Upper lobe of right lung (tissue), 1 donor: ENCODE measurements at regions not wholly inside any gene's neighbourhood (a gene's known extent, or its start where the extent isn't known, plus 50 kb on each side); places are given as distances from the start of the nearest gene placed in this dataset.

Source experiments
- ATAC-seq: fragments of 200-7000 bp; cut with Tn5 transposase; one replicate; pipeline ENCODE4 v1.9.1; 2020; ENCODE audit warnings: mild to moderate bottlenecking, moderate library complexity
- DNase-seq: peaks from one replicate; pipeline ENCODE4 v3.0.0-alpha.2; 2020
- H3K27ac ChIP-seq: fragments of 200-600 bp; one replicate; pipeline ENCODE4 v1.8.0; 2022
- H3K27me3 ChIP-seq: fragments of 200-600 bp; one replicate; pipeline ENCODE4 v1.8.0; 2022; ENCODE audit warnings: mild to moderate bottlenecking
- H3K36me3 ChIP-seq: fragments of 200-600 bp; one replicate; pipeline ENCODE4 v1.8.0; 2022
- H3K4me1 ChIP-seq: fragments of 200-600 bp; one replicate; pipeline ENCODE4 v1.8.0; 2022
- H3K4me3 ChIP-seq: fragments of 200-600 bp; one replicate; pipeline ENCODE4 v1.8.0; 2022; ENCODE audit warnings: mild to moderate bottlenecking
- H3K9me3 ChIP-seq: fragments of 200-600 bp; one replicate; pipeline ENCODE4 v1.8.0; 2022
- intact Hi-C: fragments of 100-400 bp; cut with DNase I; formaldehyde crosslinking; loops from one replicate; pipeline ENCODE4 v1.11.0; 2022
- TF ChIP-seq, protein P1 (sequence below): fragments of 200-600 bp; IDR thresholded peaks from one replicate; pipeline ENCODE4 v1.8.0; 2022; ENCODE audit warnings: antibody characterized with exemption
- donor health status: DM: no; HTN: yes; CAD: no; lungs with severe emphysema.

DNA sequence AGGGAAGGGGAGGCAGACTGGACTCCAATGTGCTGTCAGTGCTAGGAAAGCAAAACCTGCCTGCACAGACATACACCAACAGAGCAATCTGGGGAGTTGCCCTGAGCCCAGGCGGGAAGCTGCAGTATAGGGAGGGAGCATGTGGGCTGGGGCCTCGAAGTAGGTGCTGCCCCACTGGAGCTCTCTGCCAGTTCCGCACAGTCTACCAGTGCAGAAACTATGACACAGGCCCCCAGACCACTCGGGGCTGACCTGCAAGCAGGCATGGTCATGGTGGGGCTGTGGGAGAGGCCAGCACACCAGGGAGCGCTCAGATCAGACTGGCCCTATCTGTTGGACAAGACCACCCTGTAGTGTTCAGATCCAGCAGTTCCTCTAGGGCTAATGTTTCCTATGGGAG lies 344.1 kb upstream of the TRAM1L1 start:
- intact Hi-C loops: no loop called here
- H3K27me3 ChIP-seq: no peaks in the 10 kb centered on the region
- H3K36me3 ChIP-seq: no peaks in the 10 kb centered on the region
- H3K4me3 ChIP-seq: no peak overlapping the region
- ATAC-seq (peak; percentile 46), DNase-seq (no peak)
- no peaks in the 10 kb centered on the region for H3K9me3 ChIP-seq
- TF ChIP-seq, protein P1, sequence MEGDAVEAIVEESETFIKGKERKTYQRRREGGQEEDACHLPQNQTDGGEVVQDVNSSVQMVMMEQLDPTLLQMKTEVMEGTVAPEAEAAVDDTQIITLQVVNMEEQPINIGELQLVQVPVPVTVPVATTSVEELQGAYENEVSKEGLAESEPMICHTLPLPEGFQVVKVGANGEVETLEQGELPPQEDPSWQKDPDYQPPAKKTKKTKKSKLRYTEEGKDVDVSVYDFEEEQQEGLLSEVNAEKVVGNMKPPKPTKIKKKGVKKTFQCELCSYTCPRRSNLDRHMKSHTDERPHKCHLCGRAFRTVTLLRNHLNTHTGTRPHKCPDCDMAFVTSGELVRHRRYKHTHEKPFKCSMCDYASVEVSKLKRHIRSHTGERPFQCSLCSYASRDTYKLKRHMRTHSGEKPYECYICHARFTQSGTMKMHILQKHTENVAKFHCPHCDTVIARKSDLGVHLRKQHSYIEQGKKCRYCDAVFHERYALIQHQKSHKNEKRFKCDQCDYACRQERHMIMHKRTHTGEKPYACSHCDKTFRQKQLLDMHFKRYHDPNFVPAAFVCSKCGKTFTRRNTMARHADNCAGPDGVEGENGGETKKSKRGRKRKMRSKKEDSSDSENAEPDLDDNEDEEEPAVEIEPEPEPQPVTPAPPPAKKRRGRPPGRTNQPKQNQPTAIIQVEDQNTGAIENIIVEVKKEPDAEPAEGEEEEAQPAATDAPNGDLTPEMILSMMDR: no peak
- H3K4me1 ChIP-seq: no peaks in the 10 kb centered on the region
- no peak overlapping the region for H3K27ac ChIP-seq

DNA sequence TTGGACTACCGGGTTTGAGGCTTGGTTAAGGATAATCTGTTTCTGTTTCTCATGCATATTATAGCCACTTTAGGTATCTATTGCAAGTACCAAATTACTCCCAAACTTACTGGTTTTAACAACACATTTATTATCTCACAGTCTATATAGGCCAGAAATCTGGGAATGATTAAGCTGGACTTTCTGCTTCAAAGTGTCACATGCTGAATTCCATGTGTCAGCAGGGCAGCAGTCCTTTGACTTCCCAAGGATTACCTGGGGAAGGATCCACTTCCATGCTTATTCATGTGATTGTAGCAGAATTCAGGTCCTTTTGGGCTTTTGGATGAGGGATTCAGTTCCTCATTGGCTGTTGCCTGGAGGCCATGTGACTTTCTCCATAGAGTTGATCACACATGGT lies 349.0 kb upstream of the TRAM1L1 start:
- TF ChIP-seq, protein P1: no peak
- intact Hi-C loops: no loop called here
- no peaks in the 10 kb centered on the region for H3K4me1 ChIP-seq
- H3K36me3 ChIP-seq: no peaks in the 10 kb centered on the region
- no peak overlapping the region for H3K27ac ChIP-seq
- H3K9me3 ChIP-seq: no peaks in the 10 kb centered on the region
- ATAC-seq (no peak), DNase-seq (no peak)
- H3K27me3 ChIP-seq: no peaks in the 10 kb centered on the region
- no peak overlapping the region for H3K4me3 ChIP-seq

DNA sequence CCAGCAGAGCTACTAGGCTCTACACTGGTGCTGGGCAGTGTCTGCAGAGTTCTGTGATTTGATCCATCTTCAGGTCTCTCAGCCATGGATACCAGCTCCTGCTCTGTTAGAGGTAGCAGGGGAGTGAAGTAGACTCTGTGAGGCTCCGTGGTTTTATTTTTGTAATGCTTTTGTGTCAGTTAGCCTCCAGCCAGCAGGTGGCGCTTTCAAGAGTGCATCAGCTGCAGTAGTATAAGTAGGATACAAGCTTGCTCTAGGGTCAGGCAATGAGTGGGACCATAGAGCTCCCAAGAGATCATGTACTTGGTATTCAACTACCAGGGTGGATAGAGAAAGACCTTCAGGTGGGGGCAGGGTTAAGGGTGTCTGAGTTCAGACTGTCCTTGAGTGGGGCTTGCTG lies 362.5 kb upstream of the TRAM1L1 start:
- DNase-seq (no peak), ATAC-seq (no peak)
- Histone ChIP-seq H3K36me3 (no peaks in the 10 kb centered on the region), H3K9me3 (no peaks in the 10 kb centered on the region), H3K4me1 (no peaks in the 10 kb centered on the region), H3K27me3 (no peaks in the 10 kb centered on the region), H3K27ac (no peak overlapping the region), H3K4me3 (no peak overlapping the region)
- TF ChIP-seq, protein P1: no peak
- intact Hi-C loops: no loop called here

DNA sequence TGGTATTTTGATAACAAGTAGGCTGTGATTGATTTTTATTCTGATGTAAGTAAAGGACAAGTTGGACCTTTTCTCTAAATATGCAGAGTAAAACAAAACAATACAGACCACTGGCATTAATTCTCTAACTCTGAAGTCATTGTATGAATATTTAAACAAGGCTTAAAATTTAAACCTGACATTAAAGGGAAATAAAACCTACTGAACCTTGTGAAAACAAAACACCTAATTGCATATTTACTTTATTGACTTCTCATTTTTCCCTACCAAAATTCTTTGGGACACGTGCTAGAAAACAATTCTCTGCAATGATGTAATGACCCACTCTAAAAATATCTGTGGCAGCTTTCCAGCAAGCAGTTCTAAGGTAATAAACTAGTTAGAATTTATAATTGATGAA lies 369.7 kb upstream of the TRAM1L1 start:
- DNase-seq (no peak), ATAC-seq (no peak)
- TF ChIP-seq, protein P1: no peak
- Histone ChIP-seq H3K27ac (no peak overlapping the region), H3K9me3 (no peaks in the 10 kb centered on the region), H3K36me3 (no peaks in the 10 kb centered on the region), H3K4me1 (no peaks in the 10 kb centered on the region), H3K4me3 (no peak overlapping the region), H3K27me3 (no peaks in the 10 kb centered on the region)
- intact Hi-C loops: no loop called here

DNA sequence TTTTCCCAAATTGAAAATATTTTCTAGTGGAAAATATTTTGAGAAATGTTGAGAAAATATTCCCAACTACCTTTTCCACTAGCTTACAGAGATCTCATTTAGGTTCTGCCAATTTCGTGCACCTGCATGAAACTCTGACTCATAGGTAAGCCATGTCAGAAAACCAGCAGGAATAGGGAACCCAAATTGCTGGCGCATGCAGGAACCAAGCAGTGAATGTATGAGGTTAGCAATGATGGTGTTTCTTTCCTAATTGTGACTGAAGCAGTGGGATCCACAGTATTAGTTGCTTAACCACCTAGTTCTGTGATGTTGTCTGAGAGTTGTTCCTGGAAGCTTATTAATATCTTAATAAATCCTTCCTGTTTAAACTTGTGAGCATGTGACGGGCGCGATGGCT lies 381.0 kb upstream of the TRAM1L1 start:
- Histone ChIP-seq H3K27ac (no peak overlapping the region), H3K27me3 (no peaks in the 10 kb centered on the region), H3K4me1 (no peaks in the 10 kb centered on the region), H3K36me3 (no peaks in the 10 kb centered on the region), H3K4me3 (no peak overlapping the region), H3K9me3 (no peaks in the 10 kb centered on the region)
- TF ChIP-seq, protein P1: no peak
- DNase-seq (no peak), ATAC-seq (no peak)
- intact Hi-C loops: no loop called here

DNA sequence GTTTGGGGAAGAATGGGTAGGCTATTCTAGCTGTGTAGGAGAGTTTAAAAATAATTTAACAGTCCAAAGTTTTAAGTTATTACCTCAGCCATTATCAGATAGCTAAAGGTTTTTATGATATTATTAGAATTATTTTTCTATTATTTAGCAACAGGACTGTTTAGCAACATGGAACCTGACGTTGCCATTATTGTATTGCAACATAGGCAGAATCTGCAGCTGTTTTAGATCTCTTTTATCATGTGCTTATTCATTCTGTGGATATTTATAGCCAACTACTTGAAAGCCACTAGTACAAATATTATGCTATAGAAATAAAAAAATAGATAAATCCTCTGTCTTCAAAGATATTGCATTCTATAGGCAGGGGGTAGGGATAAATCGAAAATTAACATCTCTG lies 382.0 kb upstream of the TRAM1L1 start:
- Histone ChIP-seq H3K4me3 (no peak overlapping the region), H3K27ac (no peak overlapping the region), H3K4me1 (no peaks in the 10 kb centered on the region), H3K9me3 (no peaks in the 10 kb centered on the region), H3K27me3 (no peaks in the 10 kb centered on the region), H3K36me3 (no peaks in the 10 kb centered on the region)
- DNase-seq: no peak
- intact Hi-C loops: no loop called here
- no peak for ATAC-seq
- TF ChIP-seq, protein P1: no peak
